ENCODE measurements at regions not wholly inside any gene's neighbourhood (a gene's known extent, or its start where the extent isn't known, plus 50 kb on each side); places are given as distances from the start of the nearest gene placed in this dataset.
A peak's percentile ranks its signal among the peaks of the same experiment; 100 is the strongest.

DNA sequence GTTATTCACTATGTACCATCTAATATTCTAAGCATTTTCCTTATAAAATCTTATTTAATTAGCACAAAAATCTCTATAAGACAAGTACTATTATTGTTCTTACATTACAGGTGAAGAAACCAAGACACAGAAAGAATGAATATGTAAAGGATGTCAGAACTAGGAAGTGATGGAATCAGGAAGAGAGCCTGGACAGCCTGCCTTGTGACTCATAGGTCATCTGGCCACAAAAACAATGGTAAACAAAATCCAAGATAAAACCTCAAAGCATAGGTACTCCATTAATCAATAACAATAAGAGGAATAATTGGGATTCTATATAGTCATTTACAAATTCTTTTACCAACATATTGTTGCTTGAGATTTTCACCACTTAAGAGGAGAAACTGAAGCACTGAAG is 505.4 kb upstream of the PIK3C3 start:
- no peak for DNase-seq

DNA sequence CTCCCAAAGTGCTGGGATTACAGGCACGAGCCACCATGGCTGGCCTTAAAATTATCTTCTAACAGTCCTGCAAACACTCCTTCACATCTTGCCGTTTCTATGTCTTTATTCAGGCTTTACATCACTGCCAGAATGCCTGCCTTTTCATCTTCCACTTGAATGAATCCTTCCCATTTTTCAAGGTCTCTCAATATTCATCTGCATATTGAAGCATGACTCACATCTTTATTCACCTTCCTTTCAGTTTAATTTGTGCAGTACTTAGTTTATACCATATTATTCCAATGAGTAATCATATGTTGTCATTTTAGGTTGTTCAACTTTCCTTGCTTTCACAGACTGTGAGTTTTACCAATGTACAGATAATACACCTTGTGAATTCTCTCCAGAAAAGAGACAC is 510.1 kb upstream of the PIK3C3 start:
- no peak for DNase-seq

DNA sequence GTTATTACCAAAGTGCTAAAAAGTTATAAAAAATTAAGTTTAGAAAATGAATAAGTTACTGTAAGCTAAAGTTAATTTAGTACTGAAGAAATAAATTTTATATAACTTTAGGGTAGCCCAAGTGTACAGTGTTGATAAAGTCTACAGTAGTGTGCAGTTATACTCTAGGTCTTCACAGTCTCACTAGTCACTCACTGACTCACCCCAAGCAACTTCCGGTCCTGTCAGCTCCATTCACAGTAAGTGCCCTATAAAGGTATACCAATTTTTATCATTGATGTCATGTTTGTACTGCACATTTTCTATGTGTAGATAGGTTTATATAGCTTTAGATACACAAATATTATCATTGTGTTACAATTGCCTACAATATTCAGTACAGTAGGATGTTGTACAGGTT is 518.3 kb upstream of the PIK3C3 start:
- DNase-seq: no peak

DNA sequence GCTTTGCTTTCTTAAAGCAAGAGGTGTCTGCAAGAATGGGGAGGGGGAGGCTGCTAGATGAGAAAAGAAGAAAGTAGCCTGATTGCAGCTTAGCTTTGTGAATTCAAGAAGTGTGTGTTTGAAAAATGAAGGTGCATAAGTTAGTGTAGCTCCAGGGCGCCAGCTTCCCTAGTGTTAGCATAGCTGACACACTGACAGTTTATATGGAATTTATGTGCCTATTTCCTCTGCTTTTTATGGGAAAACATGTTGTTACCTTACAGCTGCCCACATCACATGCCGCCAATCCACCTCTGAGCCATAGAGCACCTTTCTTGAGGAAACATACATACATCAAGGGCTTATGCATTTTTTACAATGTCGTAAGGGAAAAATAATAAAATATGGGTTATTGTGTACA is 536.4 kb upstream of the PIK3C3 start:
- DNase-seq: no peak

DNA sequence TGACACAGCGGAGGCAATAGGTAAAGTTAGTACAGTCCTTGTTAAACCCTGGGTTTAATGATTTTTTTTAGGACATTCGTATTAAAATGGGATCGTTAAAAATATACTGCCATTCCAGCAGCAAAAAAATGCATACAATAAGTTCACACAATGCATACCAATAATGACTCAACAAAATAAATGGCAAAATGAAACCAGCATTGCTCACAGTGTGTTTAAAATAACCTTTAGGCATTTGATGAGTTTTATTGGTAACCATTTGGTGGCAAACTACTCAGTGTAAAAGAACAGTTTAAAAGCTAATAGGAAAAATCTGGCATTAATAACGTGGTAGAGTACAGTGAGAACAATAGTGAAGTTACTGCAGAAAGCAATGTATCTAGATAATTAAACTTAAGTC is 539.0 kb upstream of the PIK3C3 start:
- DNase-seq: no peak

DNA sequence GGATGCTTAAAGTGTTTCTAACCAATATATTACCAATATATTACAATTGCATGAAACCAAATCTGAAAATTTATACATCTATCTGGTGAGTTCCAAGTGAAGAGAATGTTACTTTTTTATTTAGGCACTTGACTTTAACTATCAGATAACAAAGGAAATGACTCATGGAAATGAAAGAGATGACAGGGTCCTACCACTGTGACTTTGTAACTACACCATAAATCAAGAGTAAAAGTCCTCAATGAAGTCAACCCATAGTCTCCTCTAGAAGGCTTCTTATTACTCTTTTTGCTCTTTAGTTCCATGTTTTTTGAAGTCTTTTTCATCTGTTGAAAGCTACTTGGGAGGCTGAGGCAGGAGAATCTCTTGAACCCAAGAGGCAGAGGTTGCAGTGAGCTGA is 545.0 kb upstream of the PIK3C3 start:
- no peak for DNase-seq

DNA sequence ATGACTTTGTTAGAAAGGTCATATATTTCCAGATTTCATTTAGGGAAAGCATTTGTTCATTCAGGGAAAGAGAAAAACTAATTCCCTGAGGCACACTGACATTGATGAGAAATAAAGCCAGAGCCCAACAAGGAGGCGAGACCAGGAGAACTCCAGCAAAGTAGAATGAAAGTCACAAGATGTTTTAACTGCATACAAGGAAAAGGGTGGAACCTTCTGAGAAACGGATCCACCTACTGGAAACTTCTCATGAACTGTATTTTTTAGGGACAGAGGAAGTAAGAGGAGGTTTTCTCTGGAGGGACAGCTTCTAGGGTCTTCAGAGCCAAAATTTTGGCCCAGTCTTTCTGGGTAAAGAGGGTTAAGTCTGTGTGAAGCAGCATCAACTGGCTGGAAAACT is 548.2 kb upstream of the PIK3C3 start:
- DNase-seq: no peak

DNA sequence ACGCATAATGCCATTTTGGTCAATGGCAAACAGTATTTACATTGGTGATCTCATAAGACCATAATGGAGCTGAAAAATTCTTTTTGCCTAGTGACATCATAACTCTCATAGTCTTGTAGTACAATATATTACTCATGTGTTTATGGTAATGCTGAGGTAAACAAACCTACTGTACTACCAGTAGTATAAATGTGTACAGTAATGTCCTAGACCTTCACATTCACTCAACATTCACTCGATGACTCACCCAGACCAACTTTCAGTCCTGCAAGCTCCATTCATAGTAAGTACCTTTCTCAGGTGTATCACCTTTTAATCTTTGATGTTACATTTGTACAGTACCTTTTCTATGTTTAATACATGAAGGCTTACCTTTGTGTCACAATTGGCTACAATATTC is 558.2 kb upstream of the PIK3C3 start:
- no peak for DNase-seq

DNA sequence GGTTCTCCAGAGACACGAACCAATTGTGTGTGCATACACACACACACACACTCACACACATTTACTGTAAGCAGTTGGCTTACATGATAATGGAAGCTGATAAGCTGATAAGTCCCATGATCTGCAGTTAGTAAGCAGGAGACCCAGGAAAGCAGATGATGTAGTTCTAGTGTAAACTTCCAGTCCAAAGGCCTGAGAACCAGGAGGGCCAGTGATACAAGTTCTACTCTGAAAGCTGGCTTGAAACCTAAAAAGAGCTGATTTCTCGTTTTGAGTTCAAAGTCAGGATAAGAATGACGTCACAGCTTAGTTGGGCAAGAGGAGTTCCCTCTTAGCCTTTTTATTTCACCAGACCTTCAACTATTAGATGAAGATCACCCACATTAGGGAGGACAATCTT is 558.8 kb upstream of the PIK3C3 start:
- no peak for DNase-seq

DNA sequence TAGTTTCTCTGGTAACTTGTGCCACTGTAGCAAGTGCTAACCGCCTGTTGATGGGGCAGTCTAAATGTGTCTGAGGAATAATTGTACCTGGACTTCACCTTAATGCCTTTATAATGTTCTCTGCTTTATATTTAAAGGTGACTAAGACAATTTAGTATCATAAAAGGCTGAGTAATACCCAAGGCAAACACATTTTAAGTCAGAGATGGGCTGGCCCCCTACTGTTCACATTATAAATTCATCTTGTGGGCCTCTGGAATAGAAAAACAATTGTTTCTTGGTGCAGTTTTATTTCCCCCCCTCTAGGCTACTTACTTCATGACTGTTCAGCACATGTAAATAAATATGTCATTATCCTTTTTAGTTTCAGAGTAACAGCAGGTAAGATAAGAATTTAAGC is 559.3 kb upstream of the PIK3C3 start:
- DNase-seq: no peak

DNA sequence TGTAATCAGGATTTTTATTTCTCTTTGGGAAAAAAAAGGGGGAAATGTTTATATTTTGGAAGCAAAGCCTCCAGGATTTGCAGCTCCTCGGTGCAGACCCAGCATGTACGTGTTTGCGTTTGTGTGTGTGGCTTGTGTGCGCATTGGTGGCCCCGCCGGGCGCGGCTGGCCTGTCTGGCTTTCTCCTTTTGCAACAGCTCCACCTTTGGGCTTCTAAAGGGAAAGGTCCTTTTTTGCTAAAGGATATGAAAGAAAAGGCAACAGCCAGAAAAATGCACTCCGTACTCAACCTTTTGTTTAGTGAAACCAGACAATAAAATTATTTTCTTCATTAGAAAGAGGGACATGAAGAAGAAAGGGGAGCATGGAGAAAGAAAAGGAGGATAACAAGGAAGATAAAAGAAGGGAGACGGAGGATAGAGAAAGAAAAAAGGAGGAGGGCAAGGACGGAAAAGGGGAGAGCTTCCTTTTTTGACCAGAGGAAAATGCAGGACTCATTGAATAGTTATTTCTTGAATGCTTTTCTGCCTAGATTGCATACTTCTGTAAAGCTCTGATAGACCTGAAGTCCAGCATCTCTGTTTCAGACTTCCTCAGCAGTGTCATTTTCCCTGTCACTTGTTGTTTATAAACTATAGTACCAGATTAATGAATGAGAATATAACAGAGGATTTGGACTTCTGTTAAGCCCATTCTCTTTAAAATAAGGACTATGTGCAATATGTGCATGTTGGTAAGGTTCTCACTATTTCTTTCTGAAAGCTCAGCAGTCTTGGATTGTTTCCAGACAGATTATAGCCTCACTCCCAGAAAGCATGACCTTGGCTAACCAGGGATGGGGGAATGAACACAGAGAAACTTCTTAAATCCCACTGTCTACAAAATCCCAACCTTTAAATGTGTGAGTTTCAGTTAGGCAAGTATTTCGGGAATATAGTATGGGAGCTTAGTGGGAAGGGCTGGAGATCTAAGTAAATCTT is 563.1 kb upstream of the PIK3C3 start:
- DNase-seq: no peak

DNA sequence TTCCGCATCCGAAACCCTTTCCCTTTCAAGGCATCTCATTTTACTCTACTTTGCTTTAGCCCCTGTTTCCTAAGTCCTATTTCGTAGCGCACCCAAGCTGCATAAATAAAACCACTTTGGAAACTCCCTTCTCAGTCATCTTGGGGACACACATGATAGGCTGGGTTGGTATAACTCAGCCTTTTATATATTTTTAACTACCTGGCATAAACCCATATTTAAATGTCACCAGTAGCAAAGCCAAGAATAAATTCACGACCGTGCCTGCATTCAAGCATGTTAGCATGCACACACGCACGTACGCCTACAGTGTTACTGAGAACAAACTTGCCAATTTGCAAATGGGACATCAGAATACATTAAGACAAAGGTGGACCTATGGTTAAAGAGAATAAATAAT is 564.7 kb upstream of the PIK3C3 start:
- no peak for DNase-seq

DNA sequence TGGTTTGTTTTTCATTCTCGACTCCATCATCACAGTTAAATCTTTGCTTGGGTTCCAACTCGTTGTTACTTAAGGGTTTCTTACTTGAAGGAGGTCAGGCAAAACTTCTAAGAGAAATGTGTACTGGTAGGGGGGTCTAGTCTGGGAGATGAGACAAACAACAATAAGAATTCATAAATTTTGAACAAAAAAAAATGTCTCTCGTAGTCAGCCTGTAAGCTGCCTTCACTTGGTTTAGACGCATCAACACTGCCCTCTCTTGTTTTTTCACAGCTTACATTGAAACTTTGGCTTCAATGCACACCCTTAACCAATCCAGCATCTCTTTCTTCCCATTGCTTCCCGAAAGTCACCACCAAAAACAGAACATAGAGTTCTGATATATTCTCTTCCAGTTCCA is 576.4 kb upstream of the PIK3C3 start:
- DNase-seq: no peak

DNA sequence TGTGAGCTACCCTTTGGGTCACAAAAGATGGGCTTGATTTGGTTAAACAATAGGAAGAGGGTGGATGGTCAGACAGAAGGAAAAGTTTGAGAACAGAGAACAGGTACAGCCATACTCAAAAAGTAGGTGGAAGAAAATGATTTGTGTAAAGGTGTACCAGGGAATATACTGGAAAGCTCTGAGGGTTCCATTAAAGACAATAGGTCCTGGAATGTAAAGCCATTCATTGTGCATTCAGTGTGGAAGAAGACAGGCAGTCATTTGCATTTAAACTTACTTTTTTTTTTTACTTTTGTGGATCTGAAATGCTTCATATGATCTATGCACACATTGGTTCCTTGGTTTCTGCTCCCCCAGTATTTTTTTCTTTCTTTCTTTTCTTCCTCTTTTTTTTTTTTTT is 581.4 kb upstream of the PIK3C3 start:
- no peak for DNase-seq

DNA sequence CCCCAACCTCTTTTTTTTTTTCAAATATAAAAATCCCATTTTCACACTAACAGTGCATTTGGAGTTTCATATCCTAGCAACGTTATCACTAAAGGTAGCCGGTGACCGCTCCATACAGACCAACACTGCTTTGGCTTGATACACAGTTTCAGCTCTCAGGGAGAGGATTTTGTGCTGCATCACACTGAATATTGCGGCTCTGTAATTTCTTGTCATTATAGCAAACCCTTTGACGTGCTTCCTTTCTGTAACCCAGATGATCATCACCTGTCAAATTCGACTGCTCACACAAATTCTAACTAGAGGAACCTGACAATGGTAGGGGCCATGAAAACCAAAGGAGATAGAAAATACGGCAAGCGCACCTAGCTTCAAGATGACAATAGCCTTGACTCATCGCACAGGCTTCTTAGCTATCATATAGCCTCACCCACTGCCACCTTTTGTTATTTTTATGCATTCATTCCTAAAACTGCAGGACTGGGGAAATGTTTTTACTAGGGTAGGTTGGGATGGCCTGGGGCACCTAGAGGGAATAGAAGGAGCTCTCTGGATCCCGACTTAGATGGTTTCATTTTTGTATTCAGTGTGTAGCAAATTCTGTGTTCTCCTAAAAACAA is 582.9 kb upstream of the PIK3C3 start:
- DNase-seq: no peak

DNA sequence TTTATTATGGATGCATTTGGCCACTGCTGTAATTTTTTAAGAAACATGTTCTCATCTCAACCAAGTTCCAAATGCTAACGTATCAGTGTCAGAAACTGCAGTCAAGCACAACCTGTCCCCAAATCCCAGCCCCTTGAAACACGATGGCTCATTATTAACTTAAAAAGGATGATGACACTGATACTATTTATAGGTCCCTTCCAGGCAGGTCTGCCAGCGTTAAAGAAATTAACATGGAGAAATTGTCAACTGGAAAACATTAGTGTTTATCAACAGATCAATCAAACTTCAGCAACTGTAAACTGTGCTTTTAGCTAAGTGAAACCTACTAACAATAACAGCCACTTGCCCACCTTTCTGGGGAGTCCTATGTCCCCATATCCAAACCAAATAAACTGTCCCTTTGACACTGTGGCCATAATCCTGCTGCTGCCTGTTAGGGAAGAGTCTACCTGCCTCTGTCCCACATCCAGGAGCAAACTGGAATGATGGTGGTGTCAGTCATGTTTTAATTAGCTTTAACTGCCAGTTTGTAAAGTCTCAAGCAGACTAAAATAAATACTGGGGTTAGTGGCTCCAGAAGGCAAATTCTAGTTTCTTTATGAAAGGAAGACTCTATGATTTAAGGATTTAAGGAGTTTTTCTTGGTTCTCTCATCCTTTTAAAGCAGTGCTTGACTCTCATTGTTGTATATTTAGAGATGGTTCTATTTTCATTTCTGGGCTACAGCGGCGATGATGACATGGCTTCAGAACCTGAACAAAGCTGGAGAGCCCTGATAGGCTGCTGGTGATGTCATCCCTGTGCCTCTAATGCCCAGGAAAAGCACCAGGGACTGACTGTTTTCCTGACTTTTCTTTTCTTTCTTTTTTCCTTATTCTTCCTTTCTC is 583.6 kb upstream of the PIK3C3 start:
- no peak for DNase-seq

DNA sequence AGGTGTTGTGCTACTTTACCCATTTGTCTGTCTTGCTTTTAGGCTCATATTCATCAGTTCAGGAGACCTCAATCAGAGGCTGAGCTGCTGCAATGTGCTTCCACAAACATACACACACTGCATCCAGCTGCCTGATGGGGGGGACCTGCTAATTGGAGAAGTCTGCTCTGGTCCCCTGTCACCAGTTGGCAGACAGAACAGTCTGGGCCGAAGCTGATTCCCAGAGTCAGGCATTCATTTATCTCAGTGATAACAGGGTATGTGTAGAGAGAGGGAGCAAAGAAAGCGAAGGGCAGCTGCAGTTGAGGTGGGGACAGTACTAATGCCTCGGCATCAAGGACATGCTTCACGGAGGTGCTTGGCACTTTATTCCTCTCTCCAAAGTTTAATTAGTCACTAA is 584.3 kb upstream of the PIK3C3 start:
- no peak for DNase-seq

DNA sequence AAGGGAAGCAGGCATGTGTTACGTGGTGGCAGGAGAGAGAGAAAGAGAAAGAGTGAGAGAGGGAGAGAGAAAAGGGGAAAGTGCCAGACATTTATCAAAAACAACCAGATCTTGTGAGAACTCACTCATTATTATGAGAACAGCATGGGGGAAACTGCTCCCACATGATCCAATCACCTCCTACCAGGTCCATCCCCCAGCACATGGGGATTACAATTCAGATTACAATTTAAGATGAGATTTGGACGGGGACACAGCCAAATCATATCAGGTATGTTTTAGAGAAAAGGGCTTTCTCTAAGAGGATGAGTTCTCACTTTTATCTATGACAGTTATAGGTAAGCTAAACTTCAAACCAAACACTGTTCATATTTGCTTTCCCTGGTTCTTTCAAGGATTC is 597.3 kb upstream of the PIK3C3 start:
- DNase-seq: no peak

DNA sequence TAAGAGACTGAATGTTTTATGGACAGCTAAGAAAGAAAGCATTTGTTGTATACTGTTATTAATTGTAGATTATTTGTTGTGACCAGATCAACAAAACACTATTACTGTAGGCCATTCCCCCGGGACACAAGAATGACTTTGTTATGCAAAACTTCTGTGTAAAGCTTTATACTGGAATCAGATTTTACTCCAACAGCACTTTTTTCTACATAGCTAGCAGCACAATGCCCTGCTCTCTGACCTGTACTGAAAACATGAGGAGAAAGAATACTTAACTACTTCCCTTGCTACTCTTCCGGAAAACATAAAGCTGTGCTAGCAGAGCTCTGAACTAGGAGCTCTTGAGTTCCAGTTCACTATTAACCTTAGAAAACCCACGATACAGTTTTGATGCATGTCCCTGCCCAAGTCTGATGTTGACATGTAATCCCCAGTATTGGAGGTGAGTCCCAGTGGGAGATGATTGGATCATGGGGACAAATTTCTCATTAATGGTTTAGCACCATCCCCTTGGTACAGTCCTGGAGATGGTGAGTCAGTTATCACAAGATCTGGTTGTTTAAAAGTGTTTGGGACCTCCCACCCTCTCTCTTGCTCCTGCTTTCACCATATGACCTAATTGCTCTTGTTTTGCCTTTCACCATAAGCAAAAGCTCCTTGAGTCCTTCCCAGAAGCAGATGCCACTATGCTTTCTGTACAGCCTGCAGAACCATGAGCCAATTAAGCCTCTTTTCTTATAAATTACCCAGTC is 601.1 kb upstream of the PIK3C3 start:
- no peak for DNase-seq

DNA sequence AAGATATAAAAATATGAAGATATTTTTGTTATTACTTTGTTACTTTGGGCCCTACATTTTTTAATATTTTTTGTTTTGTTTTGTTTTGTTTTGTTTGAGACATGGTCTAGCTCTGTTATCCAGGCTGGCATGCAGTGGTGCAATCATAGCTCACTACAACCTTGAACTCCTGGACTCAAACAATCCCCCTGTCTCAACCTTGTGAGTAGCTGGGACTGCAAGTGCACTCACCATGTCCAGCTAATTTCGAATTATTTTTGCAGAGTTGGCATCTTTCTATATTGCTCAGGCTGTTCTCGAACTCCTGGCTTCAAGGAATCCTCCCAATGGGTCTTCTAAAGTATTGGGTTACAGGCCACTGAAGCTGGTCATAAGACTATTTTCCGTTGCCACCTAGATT is 603.6 kb upstream of the PIK3C3 start:
- no peak for DNase-seq

DNA sequence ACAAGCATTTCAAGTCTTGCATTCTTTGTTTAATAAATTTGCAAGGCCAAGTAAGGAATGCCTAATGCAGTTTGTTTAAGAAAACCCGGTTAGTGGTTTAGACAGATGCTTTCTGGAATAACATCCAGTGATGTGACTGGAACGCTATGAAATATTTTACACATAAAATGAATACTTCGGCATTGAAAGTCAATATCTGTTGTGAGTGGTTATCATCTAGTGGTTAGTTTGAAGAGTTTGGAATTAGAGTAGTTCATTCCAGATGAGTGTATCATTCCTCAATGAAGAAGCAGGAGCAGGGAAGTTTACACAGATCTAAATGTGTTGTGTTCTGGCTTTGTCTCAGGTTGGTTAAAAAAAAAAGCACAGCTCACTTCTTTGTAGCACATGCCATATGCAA is 608.0 kb upstream of the PIK3C3 start:
- DNase-seq: peak; percentile 65

DNA sequence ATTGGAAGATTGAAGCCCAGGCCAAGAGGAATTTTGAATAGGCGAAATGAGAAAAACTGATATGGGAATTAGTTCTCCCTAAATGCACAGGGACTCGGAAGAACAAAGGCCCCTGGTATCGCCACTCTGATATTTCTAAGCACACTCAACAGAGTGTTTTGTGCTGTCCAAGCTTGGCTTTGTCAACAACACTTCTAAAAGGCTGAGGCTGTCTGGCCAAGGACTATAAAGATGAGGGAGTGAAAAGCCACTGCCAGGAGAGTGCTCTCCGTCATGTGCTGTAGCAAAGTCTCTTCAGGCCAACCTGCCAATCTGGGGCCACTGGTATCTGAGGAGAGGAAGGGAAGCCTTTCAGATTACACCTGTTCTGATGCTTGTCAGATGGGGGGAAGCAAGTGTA is 611.2 kb upstream of the PIK3C3 start:
- no peak for DNase-seq

DNA sequence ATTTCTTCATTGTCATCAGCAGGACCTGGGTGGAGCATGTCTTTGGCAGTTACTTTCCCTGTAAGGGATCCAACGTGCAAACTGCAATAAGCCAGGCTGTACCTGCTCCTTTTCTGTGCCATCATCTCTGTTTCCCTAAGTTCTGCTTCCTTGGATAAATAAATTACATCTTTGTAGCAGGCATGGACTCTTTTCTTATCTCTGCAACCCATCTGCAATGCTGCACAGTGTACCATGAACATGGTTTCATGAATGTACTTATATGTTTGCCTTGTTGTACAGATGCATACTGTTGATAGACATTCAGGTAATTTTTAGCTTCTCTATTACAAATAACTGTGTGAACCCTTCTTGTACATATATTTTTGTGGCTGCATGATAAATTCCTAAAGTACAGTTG is 616.7 kb upstream of the PIK3C3 start:
- no peak for DNase-seq
